ENCODE measurements at regions not wholly inside any gene's neighbourhood (a gene's known extent, or its start where the extent isn't known, plus 50 kb on each side); places are given as distances from the start of the nearest gene placed in this dataset.
"Not testable (repeated sequence)": the region's sequence is repeated elsewhere in the genome, so short reads cannot be mapped to it uniquely, and the experiment has no call there.

GRCh38 chr20:29763821-29764511 lies 1493.5 kb upstream of the DEFB115 start:
- no peaks in the 10 kb centered on the region for H3K36me3 ChIP-seq
- H3K4me1 ChIP-seq = no peaks in the 10 kb centered on the region
- no peak for DNase-seq (ENCODE audit: low spot score in 2 of 2)
- no peak overlapping the region for H3K27ac ChIP-seq
- no peak overlapping the region for H3K4me3 ChIP-seq
- H3K27me3 ChIP-seq = no peaks in the 10 kb centered on the region
- TF ChIP-seq CTCF (IDR thresholded peaks at IDR 0.05) = no peak
- intact Hi-C loops (cut with DNase I) = no loop called here
- no peaks in the 10 kb centered on the region for H3K9me3 ChIP-seq

GRCh38 chr20:29764922-29765610 lies 1492.4 kb upstream of the DEFB115 start:
- H3K9me3 ChIP-seq; H3K4me3 ChIP-seq; DNase-seq (ENCODE audit: low spot score in 2 of 2); H3K36me3 ChIP-seq; H3K27ac ChIP-seq; H3K27me3 ChIP-seq; intact Hi-C loops (cut with DNase I); H3K4me1 ChIP-seq: not testable (repeated sequence)

GRCh38 chr20:29778033-29778432 lies 1479.4 kb upstream of the DEFB115 start:
- H3K4me1 ChIP-seq; H3K27ac ChIP-seq; H3K4me3 ChIP-seq; H3K9me3 ChIP-seq; DNase-seq (ENCODE audit: low spot score in 2 of 2); intact Hi-C loops (cut with DNase I); H3K36me3 ChIP-seq; H3K27me3 ChIP-seq: not testable (repeated sequence)

GRCh38 chr20:29781217-29781616 lies 1476.2 kb upstream of the DEFB115 start:
- intact Hi-C loops (cut with DNase I); H3K27me3 ChIP-seq; H3K4me3 ChIP-seq; H3K4me1 ChIP-seq; H3K36me3 ChIP-seq; DNase-seq (ENCODE audit: low spot score in 2 of 2); H3K27ac ChIP-seq; H3K9me3 ChIP-seq: not testable (repeated sequence)

GRCh38 chr20:29781891-29782290 lies 1475.6 kb upstream of the DEFB115 start:
- H3K4me3 ChIP-seq; H3K36me3 ChIP-seq; H3K27ac ChIP-seq; H3K27me3 ChIP-seq; intact Hi-C loops (cut with DNase I); H3K9me3 ChIP-seq; H3K4me1 ChIP-seq; DNase-seq (ENCODE audit: low spot score in 2 of 2): not testable (repeated sequence)

- DNase-seq (ENCODE audit: low spot score in 2 of 2); H3K36me3 ChIP-seq; H3K4me3 ChIP-seq; H3K9me3 ChIP-seq; H3K27me3 ChIP-seq; H3K4me1 ChIP-seq; intact Hi-C loops (cut with DNase I); H3K27ac ChIP-seq: not testable (repeated sequence)
These were observed 1470.0 kb upstream of the DEFB115 start for GRCh38 chr20:29787456-29787855.

GRCh38 chr20:29790510-29790909 lies 1467.0 kb upstream of the DEFB115 start:
- H3K36me3 ChIP-seq = no peaks in the 10 kb centered on the region
- intact Hi-C loops (cut with DNase I) = no loop called here
- DNase-seq (ENCODE audit: low spot score in 2 of 2) = no peak
- TF ChIP-seq CTCF (IDR thresholded peaks at IDR 0.05) = no peak
- no peak overlapping the region for H3K4me3 ChIP-seq
- H3K27me3 ChIP-seq = no peaks in the 10 kb centered on the region
- no peak overlapping the region for H3K27ac ChIP-seq
- H3K4me1 ChIP-seq = no peaks in the 10 kb centered on the region
- H3K9me3 ChIP-seq = no peaks in the 10 kb centered on the region

- H3K9me3 ChIP-seq; DNase-seq (ENCODE audit: low spot score in 2 of 2); H3K4me1 ChIP-seq; H3K4me3 ChIP-seq; intact Hi-C loops (cut with DNase I); H3K27me3 ChIP-seq; H3K27ac ChIP-seq; H3K36me3 ChIP-seq: not testable (repeated sequence)
These were observed 1426.0 kb upstream of the DEFB115 start for GRCh38 chr20:29831508-29831907.

GRCh38 chr20:29868014-29868413 lies 1389.5 kb upstream of the DEFB115 start:
- H3K4me3 ChIP-seq; DNase-seq (ENCODE audit: low spot score in 2 of 2); H3K4me1 ChIP-seq; intact Hi-C loops (cut with DNase I); H3K27me3 ChIP-seq; H3K36me3 ChIP-seq; H3K27ac ChIP-seq; H3K9me3 ChIP-seq: not testable (repeated sequence)

- H3K9me3 ChIP-seq; H3K27ac ChIP-seq; H3K36me3 ChIP-seq; DNase-seq (ENCODE audit: low spot score in 2 of 2); H3K4me1 ChIP-seq; intact Hi-C loops (cut with DNase I); H3K27me3 ChIP-seq; H3K4me3 ChIP-seq: not testable (repeated sequence)
These were observed 1388.8 kb upstream of the DEFB115 start for GRCh38 chr20:29868688-29869087.

GRCh38 chr20:29871816-29872215 lies 1385.6 kb upstream of the DEFB115 start:
- H3K27ac ChIP-seq; H3K36me3 ChIP-seq; H3K4me1 ChIP-seq; intact Hi-C loops (cut with DNase I); H3K9me3 ChIP-seq; H3K27me3 ChIP-seq; H3K4me3 ChIP-seq; DNase-seq (ENCODE audit: low spot score in 2 of 2): not testable (repeated sequence)
